NCI-H1105 (cell line): ENCODE measurements at regions not wholly inside any gene's neighbourhood (a gene's known extent, or its start where the extent isn't known, plus 50 kb on each side); places are given as distances from the start of the nearest gene placed in this dataset.

Source experiments
- DNase-seq: peaks from one replicate; lab custom pipeline; 2025; lab: John Stamatoyannopoulos, UW

- no peak for DNase-seq
Observed at GRCh38 chr11:109864151-109864661, 229.0 kb upstream of the ZC3H12C start.

- peak; percentile 62 for DNase-seq
Observed at GRCh38 chr11:109864834-109865547, 228.2 kb upstream of the ZC3H12C start.

GRCh38 chr11:109865548-109866186 lies 227.5 kb upstream of the ZC3H12C start:
- no peak for DNase-seq

- DNase-seq = no peak
Observed at GRCh38 chr11:109867784-109868183, 225.4 kb upstream of the ZC3H12C start.

- DNase-seq = no peak
Observed at GRCh38 chr11:109869536-109869935, 223.7 kb upstream of the ZC3H12C start.

- no peak for DNase-seq
Observed at GRCh38 chr11:109870297-109870696, 222.9 kb upstream of the ZC3H12C start.

- DNase-seq = no peak
Observed at GRCh38 chr11:109877043-109877442, 216.1 kb upstream of the ZC3H12C start.

GRCh38 chr11:109884501-109884900 lies 208.7 kb upstream of the ZC3H12C start:
- DNase-seq = no peak

GRCh38 chr11:109885006-109885405 lies 208.2 kb upstream of the ZC3H12C start:
- DNase-seq = no peak

GRCh38 chr11:109892321-109892794 lies 200.8 kb upstream of the ZC3H12C start:
- DNase-seq = no peak

GRCh38 chr11:109894242-109894641 lies 198.9 kb upstream of the ZC3H12C start:
- DNase-seq = no peak

GRCh38 chr11:109898592-109898991 lies 194.6 kb upstream of the ZC3H12C start:
- DNase-seq = no peak

- DNase-seq = no peak
Observed at GRCh38 chr11:109902764-109903433, 190.3 kb upstream of the ZC3H12C start.

- no peak for DNase-seq
Observed at GRCh38 chr11:109911488-109911887, 181.7 kb upstream of the ZC3H12C start.

- DNase-seq = no peak
Observed at GRCh38 chr11:109914038-109914437, 179.2 kb upstream of the ZC3H12C start.

GRCh38 chr11:109914809-109915653 lies 178.2 kb upstream of the ZC3H12C start:
- DNase-seq = no peak

GRCh38 chr11:109926941-109927340 lies 166.3 kb upstream of the ZC3H12C start:
- no peak for DNase-seq

GRCh38 chr11:109929308-109929707 lies 163.9 kb upstream of the ZC3H12C start:
- no peak for DNase-seq

GRCh38 chr11:109933126-109933525 lies 160.1 kb upstream of the ZC3H12C start:
- DNase-seq = no peak

GRCh38 chr11:109934151-109934550 lies 159.0 kb upstream of the ZC3H12C start:
- DNase-seq = no peak

- DNase-seq = no peak
Observed at GRCh38 chr11:109936661-109937180, 156.5 kb upstream of the ZC3H12C start.

- no peak for DNase-seq
Observed at GRCh38 chr11:109937968-109938367, 155.2 kb upstream of the ZC3H12C start.
